ENCODE measurements at regions not wholly inside any gene's neighbourhood (a gene's known extent, or its start where the extent isn't known, plus 50 kb on each side); places are given as distances from the start of the nearest gene placed in this dataset.

GRCh38 chr2:204480676-204481075 is 64.6 kb upstream of the PARD3B start:
- H3K27me3 ChIP-seq: no peaks in the 10 kb centered on the region
- no peaks in the 10 kb centered on the region for H3K9me3 ChIP-seq
- TF ChIP-seq POLR2AphosphoS5 (IDR thresholded peaks at IDR 0.05): no peak
- H3K27ac ChIP-seq: no peak overlapping the region
- H3K36me3 ChIP-seq: no peaks in the 10 kb centered on the region
- no peak for DNase-seq
- intact Hi-C loops (cut with DNase I): no loop called here
- no peak overlapping the region for H3K4me3 ChIP-seq
- H3K4me1 ChIP-seq: peaks cover 0 to 6% (median 0%) of the 10 kb centered on the region in 4 donors

GRCh38 chr2:204483608-204484081 is 61.6 kb upstream of the PARD3B start:
- no peak for DNase-seq
- Histone ChIP-seq H3K27ac (no peak overlapping the region), H3K4me3 (no peak overlapping the region), H3K4me1 (peaks cover 0 to 6% (median 3%) of the 10 kb centered on the region in 4 donors), H3K27me3 (no peaks in the 10 kb centered on the region), H3K36me3 (no peaks in the 10 kb centered on the region), H3K9me3 (no peaks in the 10 kb centered on the region)
- intact Hi-C loops (cut with DNase I): no loop called here
- TF ChIP-seq CTCF (IDR thresholded peaks at IDR 0.05): no peak
- no peak for TF ChIP-seq EP300 (IDR thresholded peaks at IDR 0.05)
- no peak for TF ChIP-seq POLR2AphosphoS5 (IDR thresholded peaks at IDR 0.05)
- no peak for TF ChIP-seq POLR2A (IDR thresholded peaks at IDR 0.05)
- 33 to 57% methylated on average over 4 of the region's 4 CpGs for WGBS, 2 donors

GRCh38 chr2:204486321-204486720 is 59.0 kb upstream of the PARD3B start:
- intact Hi-C loops (cut with DNase I): no loop called here
- 89 to 95% methylated on average over 3 of the region's 3 CpGs for WGBS, 2 donors
- TF ChIP-seq POLR2A (IDR thresholded peaks at IDR 0.05) (no peak), EP300 (IDR thresholded peaks at IDR 0.05) (no peak), POLR2AphosphoS5 (IDR thresholded peaks at IDR 0.05) (no peak), CTCF (IDR thresholded peaks at IDR 0.05) (no peak)
- Histone ChIP-seq H3K9me3 (no peaks in the 10 kb centered on the region), H3K27me3 (no peaks in the 10 kb centered on the region), H3K36me3 (no peaks in the 10 kb centered on the region), H3K4me3 (no peak overlapping the region), H3K27ac (no peak overlapping the region), H3K4me1 (peaks cover 0 to 7% (median 4%) of the 10 kb centered on the region in 4 donors)
- no peak for DNase-seq

GRCh38 chr2:204486805-204487204 is 58.5 kb upstream of the PARD3B start:
- intact Hi-C loops (cut with DNase I): no loop called here
- 43 to 45% methylated on average over 2 of the region's 2 CpGs for WGBS, 2 donors
- TF ChIP-seq EP300 (IDR thresholded peaks at IDR 0.05) (no peak), POLR2AphosphoS5 (IDR thresholded peaks at IDR 0.05) (no peak), POLR2A (IDR thresholded peaks at IDR 0.05) (no peak), CTCF (IDR thresholded peaks at IDR 0.05) (no peak)

DNA sequence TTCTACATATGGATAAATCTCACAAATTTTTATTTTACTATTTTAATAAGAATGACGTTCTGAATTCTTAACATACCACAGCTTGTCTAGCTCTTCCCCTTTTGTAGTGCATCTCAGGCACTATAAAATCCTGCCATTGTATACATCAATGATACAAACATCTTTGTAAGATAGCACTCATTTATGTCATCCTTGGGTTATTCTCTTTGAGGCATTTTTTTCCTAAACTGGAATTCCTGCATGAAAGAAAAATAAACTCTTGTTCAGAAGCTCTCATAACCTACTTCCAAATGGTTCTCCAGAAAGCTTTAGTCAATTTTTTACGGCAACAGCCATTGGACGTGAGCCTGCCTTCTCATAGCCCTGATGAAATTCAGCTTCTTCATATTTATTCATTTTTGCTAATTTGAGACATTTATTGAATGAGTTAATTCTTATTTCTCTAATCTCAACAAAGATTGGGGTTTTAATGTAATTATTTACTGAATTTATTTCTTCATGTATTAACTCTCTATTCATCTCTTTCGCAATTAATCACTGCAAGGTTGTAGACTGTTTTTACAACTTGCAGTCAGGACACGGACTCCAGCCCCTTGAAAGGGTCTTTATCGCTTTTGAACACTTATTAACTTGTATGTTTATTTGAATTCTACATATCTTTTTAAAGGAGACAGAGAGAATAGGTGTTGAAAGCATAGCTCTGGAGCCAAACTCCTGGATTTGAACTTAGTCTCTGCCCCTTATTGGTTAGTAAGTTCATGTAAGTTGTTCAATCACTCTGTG is 57.6 kb upstream of the PARD3B start:
- Histone ChIP-seq H3K27me3 (no peaks in the 10 kb centered on the region), H3K27ac (no peak overlapping the region), H3K4me1 (peaks cover 0 to 11% (median 6%) of the 10 kb centered on the region in 4 donors), H3K4me3 (no peak overlapping the region), H3K36me3 (no peaks in the 10 kb centered on the region), H3K9me3 (no peaks in the 10 kb centered on the region)
- DNase-seq: no peak
- TF ChIP-seq POLR2A (IDR thresholded peaks at IDR 0.05) (no peak), POLR2AphosphoS5 (IDR thresholded peaks at IDR 0.05) (no peak)
- WGBS, 2 donors: 82 to 83% methylated on average over 6 of the region's 6 CpGs
- intact Hi-C loops (cut with DNase I): no loop called here

More at GRCh38 chr2:204486805-204487204, 58.5 kb upstream of the PARD3B start:
- H3K27me3 ChIP-seq: no peaks in the 10 kb centered on the region
- H3K4me1 ChIP-seq: peaks cover 0 to 11% (median 6%) of the 10 kb centered on the region in 4 donors
- H3K36me3 ChIP-seq: no peaks in the 10 kb centered on the region
- H3K27ac ChIP-seq: no peak overlapping the region
- H3K9me3 ChIP-seq: no peaks in the 10 kb centered on the region
- no peak overlapping the region for H3K4me3 ChIP-seq
- DNase-seq: no peak
